Spinal cord (tissue), 9 donors: ENCODE measurements at regions not wholly inside any gene's neighbourhood (a gene's known extent, or its start where the extent isn't known, plus 50 kb on each side); places are given as distances from the start of the nearest gene placed in this dataset.
"Not testable (repeated sequence)": the region's sequence is repeated elsewhere in the genome, so short reads cannot be mapped to it uniquely, and the experiment has no call there.

Experiments
- DNase-seq, 6 donors: peaks; one replicate each; pipeline versions ENCODE4 v3.0.0 to v3.0.0-alpha.2; 2013 to 2015; ENCODE audit warnings: low spot score in 6 of 6, low read depth in 4 of 6
- H3K27ac ChIP-seq: one replicate; pipeline ENCODE4 v1.5.1; 2013; ENCODE audit warnings: low read depth, low read length, control low read depth
- H3K27me3 ChIP-seq: one replicate; pipeline ENCODE4 v1.6.1; 2013; ENCODE audit warnings: low read length; ENCODE audit not compliant: control insufficient read depth, insufficient read depth
- H3K36me3 ChIP-seq: one replicate; pipeline ENCODE4 v1.6.1; 2013; ENCODE audit warnings: low read length; ENCODE audit not compliant: control insufficient read depth, insufficient read depth
- H3K4me1 ChIP-seq: one replicate; pipeline ENCODE4 v1.6.1; 2013; ENCODE audit warnings: low read length; ENCODE audit not compliant: control insufficient read depth, insufficient read depth
- H3K4me3 ChIP-seq: one replicate; pipeline ENCODE4 v1.5.1; 2013; ENCODE audit warnings: low read depth, low read length, control low read depth
- H3K9me3 ChIP-seq: one replicate; pipeline ENCODE4 v1.6.1; 2013; ENCODE audit warnings: low read length; ENCODE audit not compliant: control insufficient read depth, insufficient read depth
- WGBS: methylation state at CpG from one replicate; pipeline ENCODE4 v1.1.5; 2013; ENCODE audit warnings: missing lambda C conversion rate; ENCODE audit not compliant: insufficient coverage; 5-methylcytosine and 5-hydroxymethylcytosine counted together
- donor health status: healthy.

GRCh38 chr14:22177870-22178269, 411.2 kb downstream of the DAD1 start:
- H3K27ac ChIP-seq = no peak overlapping the region
- no peaks in the 10 kb centered on the region for H3K4me1 ChIP-seq
- WGBS = no CpG with 5 or more reads among the region's 4 CpGs
- no peak for DNase-seq
- no peaks in the 10 kb centered on the region for H3K36me3 ChIP-seq
- no peaks in the 10 kb centered on the region for H3K9me3 ChIP-seq
- H3K27me3 ChIP-seq = no peaks in the 10 kb centered on the region
- H3K4me3 ChIP-seq = no peak overlapping the region

DNA sequence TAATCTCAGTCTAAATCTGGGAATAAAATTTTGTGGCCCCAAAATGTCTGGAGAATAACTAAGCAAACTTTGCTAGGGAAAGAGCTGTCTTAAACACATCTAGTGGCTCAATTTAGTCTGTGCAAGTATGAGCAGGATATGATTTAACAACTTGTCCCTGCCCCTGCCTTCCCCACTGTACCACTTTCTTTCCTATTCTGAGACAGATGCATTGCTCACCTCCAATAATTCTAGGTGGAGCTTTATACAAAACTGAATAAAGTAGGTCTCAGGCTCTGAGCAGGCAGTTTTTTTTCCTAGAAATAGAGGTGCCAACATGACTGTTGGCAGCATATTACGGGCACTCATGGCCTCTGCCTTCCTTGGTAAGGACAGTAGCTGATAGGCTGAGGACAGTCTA, 412.1 kb downstream of the DAD1 start:
- H3K27ac ChIP-seq = no peak overlapping the region
- 77% methylated on average over 1 of the region's 1 CpG for WGBS
- H3K9me3 ChIP-seq = no peaks in the 10 kb centered on the region
- no peaks in the 10 kb centered on the region for H3K27me3 ChIP-seq
- H3K4me3 ChIP-seq = no peak overlapping the region
- no peak for DNase-seq
- H3K36me3 ChIP-seq = no peaks in the 10 kb centered on the region
- H3K4me1 ChIP-seq = no peaks in the 10 kb centered on the region

GRCh38 chr14:22175278-22175558, 413.8 kb downstream of the DAD1 start:
- DNase-seq, H3K27me3 ChIP-seq, H3K36me3 ChIP-seq, H3K4me1 ChIP-seq, H3K4me3 ChIP-seq, H3K27ac ChIP-seq, H3K9me3 ChIP-seq: not testable (repeated sequence)
- WGBS = no CpG with 5 or more reads among the region's 1 CpG

- Histone ChIP-seq H3K27ac (no peak overlapping the region), H3K9me3 (no peaks in the 10 kb centered on the region), H3K36me3 (no peaks in the 10 kb centered on the region), H3K4me3 (no peak overlapping the region), H3K27me3 (no peaks in the 10 kb centered on the region), H3K4me1 (no peaks in the 10 kb centered on the region)
- no CpG with 5 or more reads among the region's 8 CpGs for WGBS
- DNase-seq = no peak
Observed at GRCh38 chr14:22174412-22175277, 414.4 kb downstream of the DAD1 start.

DNA sequence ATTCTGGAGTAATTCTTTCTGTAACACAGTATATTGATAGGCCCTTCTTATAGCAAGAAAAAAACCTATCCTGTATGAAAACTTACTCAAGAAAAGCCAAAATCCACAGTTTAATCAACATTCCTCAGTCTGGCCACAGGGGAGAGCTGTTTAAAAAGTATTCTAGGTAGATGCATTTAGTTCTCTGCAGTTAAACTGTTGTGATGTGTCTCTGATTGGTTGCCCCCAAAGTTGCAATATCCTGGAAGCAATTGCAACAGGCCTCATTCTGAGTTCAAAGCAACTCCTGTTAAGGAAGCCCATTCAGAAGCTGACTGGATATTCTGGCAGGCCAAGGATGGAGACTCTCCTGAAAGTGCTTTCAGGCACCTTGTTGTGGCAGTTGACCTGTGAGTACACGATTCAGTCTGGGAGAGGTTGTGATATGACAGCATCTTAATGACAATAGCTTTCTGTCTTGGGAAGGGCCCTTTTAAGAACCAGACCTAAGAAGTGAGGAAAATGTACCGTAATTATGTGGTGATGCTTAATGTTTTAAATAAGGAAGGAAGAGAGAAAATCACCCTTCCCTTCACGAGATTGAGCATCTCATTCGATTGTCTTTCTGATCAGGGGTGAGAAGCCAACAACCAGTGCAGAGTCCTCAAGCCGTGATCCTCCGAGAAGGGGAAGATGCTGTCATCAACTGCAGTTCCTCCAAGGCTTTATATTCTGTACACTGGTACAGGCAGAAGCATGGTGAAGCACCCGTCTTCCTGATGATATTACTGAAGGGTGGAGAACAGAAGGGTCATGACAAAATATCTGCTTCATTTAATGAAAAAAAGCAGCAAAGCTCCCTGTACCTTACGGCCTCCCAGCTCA, 420.7 kb downstream of the DAD1 start:
- Histone ChIP-seq H3K27ac (no peak overlapping the region), H3K9me3 (no peaks in the 10 kb centered on the region), H3K4me3 (no peak overlapping the region), H3K36me3 (no peaks in the 10 kb centered on the region), H3K27me3 (no peaks in the 10 kb centered on the region), H3K4me1 (no peaks in the 10 kb centered on the region)
- DNase-seq = no peak
- WGBS = 90% methylated on average over 4 of the region's 8 CpGs

- Histone ChIP-seq H3K9me3 (no peaks in the 10 kb centered on the region), H3K36me3 (no peaks in the 10 kb centered on the region), H3K4me1 (no peaks in the 10 kb centered on the region), H3K4me3 (no peak overlapping the region), H3K27ac (no peak overlapping the region), H3K27me3 (no peaks in the 10 kb centered on the region)
- DNase-seq = no peak
- WGBS = 73% methylated on average over 1 of the region's 3 CpGs
Observed at GRCh38 chr14:22164616-22165015, 424.4 kb downstream of the DAD1 start.

DNA sequence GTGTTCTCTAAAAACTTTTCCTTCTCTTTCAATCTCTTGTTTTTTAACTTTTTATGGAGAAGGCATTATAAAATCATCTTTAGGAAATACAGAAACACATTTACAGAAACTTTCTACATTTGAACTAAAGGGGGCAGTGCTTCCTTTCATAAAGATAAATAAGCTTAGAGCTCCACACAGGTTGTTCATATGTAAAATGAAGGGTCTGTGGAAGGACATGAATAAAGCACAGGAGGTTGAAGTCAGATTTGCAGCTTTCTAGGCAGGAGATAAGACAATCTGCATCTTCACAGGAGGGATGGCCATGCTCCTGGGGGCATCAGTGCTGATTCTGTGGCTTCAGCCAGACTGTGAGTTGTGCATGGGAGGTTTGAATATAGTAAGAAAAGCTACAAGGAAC, 426.0 kb downstream of the DAD1 start:
- H3K4me1 ChIP-seq = no peaks in the 10 kb centered on the region
- H3K27ac ChIP-seq = no peak overlapping the region
- no peaks in the 10 kb centered on the region for H3K36me3 ChIP-seq
- H3K4me3 ChIP-seq = no peak overlapping the region
- H3K27me3 ChIP-seq = no peaks in the 10 kb centered on the region
- H3K9me3 ChIP-seq = no peaks in the 10 kb centered on the region
- peak in 2 of 6 donors; percentile 10 to 51 for DNase-seq

- no peak overlapping the region for H3K27ac ChIP-seq
- no peak for DNase-seq
- H3K4me1 ChIP-seq = no peaks in the 10 kb centered on the region
- H3K36me3 ChIP-seq = no peaks in the 10 kb centered on the region
- H3K9me3 ChIP-seq = no peaks in the 10 kb centered on the region
- no peaks in the 10 kb centered on the region for H3K27me3 ChIP-seq
- WGBS = no CpG with 5 or more reads among the region's 2 CpGs
- no peak overlapping the region for H3K4me3 ChIP-seq
Observed at GRCh38 chr14:22159957-22160356, 429.1 kb downstream of the DAD1 start.

DNA sequence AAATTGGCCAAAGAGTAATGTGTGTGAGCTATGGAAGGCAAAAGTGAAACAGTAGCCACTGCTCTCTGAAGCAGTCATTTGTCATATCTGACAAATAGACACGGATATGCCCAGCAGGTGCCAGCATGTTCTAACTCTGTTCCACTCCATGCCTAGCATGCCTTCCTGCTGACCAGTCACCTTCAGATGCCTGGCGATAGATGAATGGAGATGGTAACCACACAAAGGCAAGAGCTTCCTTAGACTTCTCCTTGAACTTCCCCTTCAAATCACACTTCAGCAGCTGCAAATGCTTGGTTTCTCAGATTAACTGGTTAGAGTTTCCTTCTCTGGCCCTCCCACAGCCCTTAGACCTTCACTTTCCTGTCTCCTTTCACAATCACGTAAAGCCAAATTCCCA, 429.9 kb downstream of the DAD1 start:
- Histone ChIP-seq H3K4me1 (no peaks in the 10 kb centered on the region), H3K27me3 (no peaks in the 10 kb centered on the region), H3K9me3 (no peaks in the 10 kb centered on the region), H3K36me3 (no peaks in the 10 kb centered on the region), H3K27ac (no peak overlapping the region), H3K4me3 (no peak overlapping the region)
- no peak for DNase-seq
- 85% methylated on average over 3 of the region's 3 CpGs for WGBS

DNA sequence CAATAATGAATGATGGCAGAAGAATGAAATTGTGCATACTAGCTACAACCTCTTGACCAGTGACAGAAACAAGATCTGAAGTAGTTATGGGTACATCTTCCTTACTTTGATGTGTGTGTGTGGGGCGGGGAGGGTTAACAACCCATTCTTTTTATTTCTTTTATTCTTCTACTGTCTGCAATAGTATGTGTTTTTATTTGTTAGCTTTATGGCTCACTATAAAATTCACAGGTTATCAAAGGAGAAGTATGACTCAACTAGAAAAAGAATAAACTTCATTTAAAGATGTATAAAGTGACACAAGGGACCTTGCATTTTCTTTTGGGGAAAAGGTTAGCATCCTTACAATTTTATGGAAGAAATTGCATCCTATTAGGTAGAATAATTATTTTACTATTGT, 430.5 kb downstream of the DAD1 start:
- Histone ChIP-seq H3K4me1 (no peaks in the 10 kb centered on the region), H3K36me3 (no peaks in the 10 kb centered on the region), H3K27me3 (no peaks in the 10 kb centered on the region), H3K27ac (no peak overlapping the region), H3K9me3 (no peaks in the 10 kb centered on the region), H3K4me3 (no peak overlapping the region)
- DNase-seq = no peak
- no CpG with 5 or more reads among the region's 1 CpG for WGBS
